Chondrocyte (in vitro differentiated cells): ENCODE measurements at regions not wholly inside any gene's neighbourhood (a gene's known extent, or its start where the extent isn't known, plus 50 kb on each side); places are given as distances from the start of the nearest gene placed in this dataset.

Experiments used
- DNase-seq: peaks from one replicate; pipeline ENCODE4 v3.0.0; 2021; ENCODE audit warnings: mixed read lengths, low spot score
- H3K27ac Mint-ChIP-seq: one replicate; pipeline ENCODE4 v1.8.0; 2021; ENCODE audit warnings: mild to moderate bottlenecking, moderate library complexity, mixed read lengths; ENCODE audit not compliant: unreplicated experiment
- H3K27me3 Mint-ChIP-seq: 2 replicates; pipeline ENCODE4 v1.8.0; 2021; ENCODE audit warnings: low read depth, mixed read lengths
- H3K36me3 Mint-ChIP-seq: 2 replicates; pipeline ENCODE4 v1.8.0; 2021; ENCODE audit warnings: low read depth, mixed read lengths
- H3K4me1 Mint-ChIP-seq: 2 replicates; pipeline ENCODE4 v1.8.0; 2021; ENCODE audit warnings: low read depth, mild to moderate bottlenecking, mixed read lengths
- H3K4me3 Mint-ChIP-seq: one replicate; pipeline ENCODE4 v1.8.0; 2021; ENCODE audit warnings: mild to moderate bottlenecking, moderate library complexity, mixed read lengths; ENCODE audit not compliant: unreplicated experiment
- H3K9me3 Mint-ChIP-seq: 2 replicates; pipeline ENCODE4 v1.8.0; 2021; ENCODE audit warnings: low read depth, mixed read lengths
- CTCF ChIP-seq: fragments of 200-600 bp; sonication (generic); IDR thresholded peaks from 2 replicates; pipeline ENCODE4 v1.5.0; 2021; ENCODE audit warnings: antibody characterized with exemption, mild to moderate bottlenecking, moderate library complexity

GRCh38 chr5:54927097-54927746 lies 58.2 kb downstream of the ESM1 start:
- no peaks in the 10 kb centered on the region for H3K4me1 Mint-ChIP-seq
- no peak for TF ChIP-seq CTCF
- H3K9me3 Mint-ChIP-seq: peaks cover 40% of the 10 kb centered on the region
- DNase-seq: no peak
- H3K4me3 Mint-ChIP-seq: no peak overlapping the region
- H3K27ac Mint-ChIP-seq: no peak overlapping the region
- H3K27me3 Mint-ChIP-seq: peaks cover 4% of the 10 kb centered on the region
- peaks cover 2% of the 10 kb centered on the region for H3K36me3 Mint-ChIP-seq

- Mint-ChIP-seq H3K27ac (no peak overlapping the region), H3K4me1 (no peaks in the 10 kb centered on the region), H3K4me3 (no peak overlapping the region), H3K9me3 (peaks cover 46% of the 10 kb centered on the region), H3K27me3 (peaks cover 23% of the 10 kb centered on the region), H3K36me3 (peaks cover 2% of the 10 kb centered on the region)
- no peak for DNase-seq
- no peak for TF ChIP-seq CTCF
Measured at GRCh38 chr5:54924487-54924886, 60.9 kb downstream of the ESM1 start.

- no peak for TF ChIP-seq CTCF
- no peak overlapping the region for H3K27ac Mint-ChIP-seq
- H3K9me3 Mint-ChIP-seq: peaks cover 9% of the 10 kb centered on the region
- H3K4me1 Mint-ChIP-seq: no peaks in the 10 kb centered on the region
- no peak overlapping the region for H3K4me3 Mint-ChIP-seq
- H3K36me3 Mint-ChIP-seq: no peaks in the 10 kb centered on the region
- peaks cover 48% of the 10 kb centered on the region for H3K27me3 Mint-ChIP-seq
- DNase-seq: no peak
Measured at GRCh38 chr5:54917323-54917722, 68.1 kb downstream of the ESM1 start.

GRCh38 chr5:54915466-54916027 lies 69.8 kb downstream of the ESM1 start:
- Mint-ChIP-seq H3K9me3 (peaks cover 5% of the 10 kb centered on the region), H3K27me3 (peaks cover 35% of the 10 kb centered on the region), H3K4me3 (no peak overlapping the region), H3K27ac (no peak overlapping the region), H3K36me3 (no peaks in the 10 kb centered on the region), H3K4me1 (peaks cover 11% of the 10 kb centered on the region)
- DNase-seq: no peak
- no peak for TF ChIP-seq CTCF

GRCh38 chr5:54912021-54912420 lies 73.4 kb downstream of the ESM1 start:
- DNase-seq: no peak
- Mint-ChIP-seq H3K4me3 (no peak overlapping the region), H3K9me3 (no peaks in the 10 kb centered on the region), H3K27ac (no peak overlapping the region), H3K4me1 (peaks cover 19% of the 10 kb centered on the region), H3K36me3 (no peaks in the 10 kb centered on the region), H3K27me3 (peaks cover 20% of the 10 kb centered on the region)
- no peak for TF ChIP-seq CTCF
